HepG2 (cell line): ENCODE measurements at regions not wholly inside any gene's neighbourhood (a gene's known extent, or its start where the extent isn't known, plus 50 kb on each side); places are given as distances from the start of the nearest gene placed in this dataset.

ENCODE experiments used
- ATAC-seq: fragments of 200-7000 bp; cut with Tn5 transposase; 3 replicates; pipeline ENCODE4 v1.9.1; 2020; ENCODE audit warnings: mild to moderate bottlenecking, moderate library complexity
- BruUV-seq: library from RNA; stranded (reverse); fragments of 400-500 nt; replicated peaks from 2 replicates; lab custom pipeline; 2021; lab: Mats Ljungman, UMichigan
- CTCF ChIA-PET: fragments of 300-600 bp; formaldehyde crosslinking; extraction: SDS; loops from one replicate; lab custom pipeline; 2021; ENCODE audit warnings: low total read pairs, inconsistent platforms, low intra/inter-chr PET ratio; lab: Yijun Ruan, JAX
- POLR2A ChIA-PET: fragments of 350-600 bp; sonication (Branson Sonifier 250); formaldehyde crosslinking; loops from one replicate; lab custom pipeline; 2020; ENCODE audit warnings: antibody characterized with exemption, inconsistent platforms; lab: Yijun Ruan, JAX
- DNase-seq: peaks from one replicate; pipeline ENCODE4 v3.0.0-alpha.2; 2015; ENCODE audit warnings: low spot score
- FAIRE-seq: peaks from 3 replicates; lab custom pipeline; 2011; peaks lifted over from hg19 to GRCh38; lab: Jason Lieb, UNC
- H2AFZ ChIP-seq: one replicate; pipeline ENCODE4 v1.6.1; 2011; ENCODE audit warnings: low read length, inconsistent platforms
- H3K27ac ChIP-seq: fragments of 300-600 bp; 3 replicates; pipeline ENCODE4 v1.8.0; 2011; ENCODE audit warnings: mixed run types, mild to moderate bottlenecking, mixed read lengths, low read length, inconsistent platforms; ENCODE audit not compliant: insufficient read depth; ENCODE audit errors: extremely low read length
- H3K27me3 ChIP-seq, 2 experiments: fragments of 200-600 bp in 1 of 2; 2 replicates in 1 of 2; 3 replicates in 1 of 2; pipeline versions ENCODE4 v1.6.0 to v1.8.0; 2011; ENCODE audit warnings: low read length in 2 of 2, mild to moderate bottlenecking in 2 of 2, moderate library complexity in 2 of 2, inconsistent platforms in 1 of 2; ENCODE audit not compliant: insufficient read depth in 2 of 2, control insufficient read depth in 1 of 2
- H3K36me3 ChIP-seq, 2 experiments: fragments of 200-600 bp in 1 of 2; replicated peaks in 1 of 2; 2 replicates in 1 of 2; 3 replicates in 1 of 2; pipeline versions ENCODE4 v1.5.1 to v1.8.0; 2011; ENCODE audit warnings: low read length in 2 of 2, inconsistent platforms in 1 of 2; ENCODE audit not compliant: insufficient read depth in 2 of 2, control insufficient read depth in 1 of 2
- H3K4me1 ChIP-seq: 2 replicates; pipeline ENCODE4 v1.5.1; 2012; ENCODE audit warnings: low read length, inconsistent platforms; ENCODE audit not compliant: insufficient read depth
- H3K4me2 ChIP-seq: 2 replicates; pipeline ENCODE4 v1.6.0; 2011; ENCODE audit warnings: low read depth, low read length, inconsistent platforms
- H3K4me3 ChIP-seq, 3 experiments: fragments of 200-600 bp in 1 of 3; sonication (generic), shearing (Covaris generic) in 1 of 3; replicated peaks in 1 of 3; 2 replicates each; pipeline ENCODE4 v1.5.1; 2011 to 2016; ENCODE audit warnings: low read length in 3 of 3, inconsistent platforms in 2 of 3, low read depth in 2 of 3, mild to moderate bottlenecking in 2 of 3, control low read depth in 1 of 3, mixed read lengths in 1 of 3; ENCODE audit not compliant: insufficient read depth in 1 of 3
- H3K79me2 ChIP-seq: one replicate; pipeline ENCODE4 v1.6.1; 2011; ENCODE audit warnings: low read length, inconsistent platforms; ENCODE audit not compliant: insufficient read depth
- H3K9ac ChIP-seq: 2 replicates; pipeline ENCODE4 v1.6.0; 2011; ENCODE audit warnings: mild to moderate bottlenecking, low read depth, low read length, inconsistent platforms; ENCODE audit not compliant: insufficient read depth
- H3K9me3 ChIP-seq: 2 replicates; pipeline ENCODE4 v1.5.1; 2012; ENCODE audit warnings: mild to moderate bottlenecking, low read length
- H4K20me1 ChIP-seq: 2 replicates; pipeline ENCODE4 v1.6.0; 2011; ENCODE audit warnings: inconsistent platforms, mild to moderate bottlenecking, low read length, moderate library complexity; ENCODE audit not compliant: insufficient read depth
- BORCS8-MEF2B ChIP-seq: sonication (generic); formaldehyde crosslinking; IDR thresholded peaks from 2 replicates; pipeline ENCODE4 v1.8.0; 2022; ENCODE audit warnings: mild to moderate bottlenecking, missing genetic modification reagents
- ETV5 ChIP-seq: IDR thresholded peaks from 2 replicates; pipeline ENCODE4 v1.6.1; 2018; ENCODE audit warnings: missing biosample characterization, missing genetic modification reagents, inconsistent platforms, borderline replicate concordance
- FOXC1 ChIP-seq: sonication (generic); formaldehyde crosslinking; IDR thresholded peaks from 2 replicates; pipeline ENCODE4 v1.8.0; 2022; ENCODE audit warnings: mild to moderate bottlenecking, missing genetic modification reagents, borderline replicate concordance
- HIC2 ChIP-seq: sonication (generic); formaldehyde crosslinking; IDR thresholded peaks from 2 replicates; pipeline ENCODE4 v1.9.0; 2022; ENCODE audit warnings: low read depth, missing genetic modification reagents
- IKZF4 ChIP-seq: sonication (generic); formaldehyde crosslinking; IDR thresholded peaks from 2 replicates; pipeline ENCODE4 v1.5.1; 2020; ENCODE audit warnings: borderline replicate concordance, mild to moderate bottlenecking, low read depth, missing genetic modification reagents; ENCODE audit errors: not compliant biosample characterization
- JDP2 ChIP-seq: sonication (generic); formaldehyde crosslinking; IDR thresholded peaks from 2 replicates; pipeline ENCODE4 v1.8.1; 2022; ENCODE audit warnings: missing genetic modification reagents, borderline replicate concordance
- KDM4B ChIP-seq: sonication (generic); formaldehyde crosslinking; IDR thresholded peaks from 2 replicates; pipeline ENCODE4 v1.4.0; 2020; ENCODE audit warnings: missing genetic modification reagents
- SP1 ChIP-seq, 2 experiments: fragments of 450-650 bp in 1 of 2; sonication (generic) in 1 of 2; formaldehyde crosslinking in 1 of 2; IDR thresholded peaks; 2 replicates each; pipeline versions ENCODE4 v1.4.0 to v1.6.1; 2016 to 2020; ENCODE audit warnings: missing genetic modification reagents in 1 of 2
- SRSF1 ChIP-seq: fragments of 200-400 bp; formaldehyde crosslinking; optimal IDR thresholded peaks from 2 replicates; pipeline ENCODE3; 2017; ENCODE audit warnings: mild to moderate bottlenecking, low read depth, low read length, moderate library complexity
- SRSF4 ChIP-seq: fragments of 200-400 bp; formaldehyde crosslinking; IDR thresholded peaks from one replicate; pipeline ENCODE4 v1.6.1; 2018; ENCODE audit warnings: mild to moderate bottlenecking, low read depth, low read length, moderate library complexity; ENCODE audit not compliant: poor library complexity, severe bottlenecking
- ZC3H4 ChIP-seq: sonication (generic); formaldehyde crosslinking; IDR thresholded peaks from 2 replicates; pipeline ENCODE4 v1.4.0; 2020; ENCODE audit warnings: missing genetic modification reagents, borderline replicate concordance
- ZMAT5 ChIP-seq: sonication (generic); formaldehyde crosslinking; IDR thresholded peaks from 2 replicates; pipeline ENCODE4 v1.5.0; 2020; ENCODE audit warnings: mild to moderate bottlenecking, low read depth, missing genetic modification reagents, borderline replicate concordance
- WGBS: methylation state at CpG from one replicate; pipeline ENCODE4 v1.1.6; 2017; ENCODE audit warnings: low lambda C conversion rate; 5-methylcytosine and 5-hydroxymethylcytosine counted together
- in situ Hi-C: cut with HindIII; loops from 2 replicates; pipeline ENCODE4 v1.10.0; 2017; ENCODE audit warnings: low pct_unique_long_range_greater_than_20kb; ENCODE audit not compliant: extremely low pct_ligation_motif_present
- intact Hi-C: fragments of 100-400 bp; cut with micrococcal nuclease; formaldehyde crosslinking; loops from one replicate; pipeline ENCODE4 v1.10.0; 2022; ENCODE audit not compliant: unreplicated experiment
- TF ChIP-seq, protein P1 (sequence below): sonication (generic); formaldehyde crosslinking; IDR thresholded peaks from 2 replicates; pipeline ENCODE4 v1.5.1; 2020; ENCODE audit warnings: mild to moderate bottlenecking, missing genetic modification reagents, moderate library complexity
- TF ChIP-seq, protein P2 (sequence below): IDR thresholded peaks from 2 replicates; pipeline ENCODE4 v1.6.1; 2016; ENCODE audit warnings: low read depth
- TF ChIP-seq, protein P3 (sequence below): sonication (generic); formaldehyde crosslinking; IDR thresholded peaks from 2 replicates; pipeline ENCODE4 v1.5.0; 2020; ENCODE audit warnings: missing genetic modification reagents

- POLR2A ChIA-PET: no interaction called here
- no peak overlapping the region for H3K9ac ChIP-seq
- H4K20me1 ChIP-seq: no peaks in the 10 kb centered on the region
- no peaks in the 10 kb centered on the region for H3K36me3 ChIP-seq
- peaks cover 44% of the 10 kb centered on the region for H3K4me1 ChIP-seq
- TF ChIP-seq ETV5 (CRISPR knock-in tag): no peak
- TF ChIP-seq, protein P1, sequence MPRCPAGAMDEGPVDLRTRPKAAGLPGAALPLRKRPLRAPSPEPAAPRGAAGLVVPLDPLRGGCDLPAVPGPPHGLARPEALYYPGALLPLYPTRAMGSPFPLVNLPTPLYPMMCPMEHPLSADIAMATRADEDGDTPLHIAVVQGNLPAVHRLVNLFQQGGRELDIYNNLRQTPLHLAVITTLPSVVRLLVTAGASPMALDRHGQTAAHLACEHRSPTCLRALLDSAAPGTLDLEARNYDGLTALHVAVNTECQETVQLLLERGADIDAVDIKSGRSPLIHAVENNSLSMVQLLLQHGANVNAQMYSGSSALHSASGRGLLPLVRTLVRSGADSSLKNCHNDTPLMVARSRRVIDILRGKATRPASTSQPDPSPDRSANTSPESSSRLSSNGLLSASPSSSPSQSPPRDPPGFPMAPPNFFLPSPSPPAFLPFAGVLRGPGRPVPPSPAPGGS (CRISPR knock-in tag): no peak
- TF ChIP-seq ZC3H4: no peak
- no peak for TF ChIP-seq IKZF4 (CRISPR knock-in tag)
- TF ChIP-seq KDM4B (CRISPR knock-in tag): no peak
- no peak for TF ChIP-seq SRSF1
- no peak for TF ChIP-seq JDP2
- TF ChIP-seq HIC2 (CRISPR knock-in tag): no peak
- TF ChIP-seq, protein P2, sequence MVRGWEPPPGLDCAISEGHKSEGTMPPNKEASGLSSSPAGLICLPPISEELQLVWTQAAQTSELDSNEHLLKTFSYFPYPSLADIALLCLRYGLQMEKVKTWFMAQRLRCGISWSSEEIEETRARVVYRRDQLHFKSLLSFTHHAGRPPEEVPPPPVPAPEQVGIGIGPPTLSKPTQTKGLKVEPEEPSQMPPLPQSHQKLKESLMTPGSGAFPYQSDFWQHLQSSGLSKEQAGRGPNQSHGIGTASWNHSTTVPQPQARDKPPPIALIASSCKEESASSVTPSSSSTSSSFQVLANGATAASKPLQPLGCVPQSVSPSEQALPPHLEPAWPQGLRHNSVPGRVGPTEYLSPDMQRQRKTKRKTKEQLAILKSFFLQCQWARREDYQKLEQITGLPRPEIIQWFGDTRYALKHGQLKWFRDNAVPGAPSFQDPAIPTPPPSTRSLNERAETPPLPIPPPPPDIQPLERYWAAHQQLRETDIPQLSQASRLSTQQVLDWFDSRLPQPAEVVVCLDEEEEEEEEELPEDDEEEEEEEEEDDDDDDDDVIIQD (CRISPR knock-in tag): no peak
- no peak for TF ChIP-seq FOXC1 (CRISPR knock-in tag)
- no peak for TF ChIP-seq BORCS8-MEF2B (CRISPR knock-in tag)
- TF ChIP-seq SRSF4: no peak
- TF ChIP-seq SP1 (IDR thresholded peaks at IDR 0.05): no peak
- no peak for TF ChIP-seq SP1 (CRISPR knock-in tag; IDR thresholded peaks at IDR 0.05)
- TF ChIP-seq, protein P3, sequence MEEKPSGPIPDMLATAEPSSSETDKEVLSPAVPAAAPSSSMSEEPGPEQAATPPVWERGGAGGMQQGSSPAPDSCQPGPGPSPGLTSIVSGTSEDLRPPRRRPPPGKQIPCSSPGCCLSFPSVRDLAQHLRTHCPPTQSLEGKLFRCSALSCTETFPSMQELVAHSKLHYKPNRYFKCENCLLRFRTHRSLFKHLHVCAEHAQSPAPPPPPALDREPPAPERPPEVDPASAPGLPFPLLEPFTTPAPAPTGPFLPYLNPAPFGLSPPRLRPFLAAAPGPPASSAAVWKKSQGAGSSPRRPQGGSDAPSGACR (CRISPR knock-in tag): no peak
- no peak for TF ChIP-seq ZMAT5
- BruUV-seq: no TSS peak
- DNase-seq (no peak), ATAC-seq (no peak), FAIRE-seq (no peak)
- H3K27me3 ChIP-seq: peaks cover 0 to 4% of the 10 kb centered on the region in 2 experiments; a peak in 2 of 5 replicates
- intact Hi-C loops: no loop called here
- no peaks in the 10 kb centered on the region for H3K79me2 ChIP-seq
- no peak overlapping the region for H3K4me3 ChIP-seq
- no peaks in the 10 kb centered on the region for H3K9me3 ChIP-seq
- no peak overlapping the region for H3K27ac ChIP-seq
- CTCF ChIA-PET: interaction anchor here (2.2 kb wide), 1 partner anchor 78 kb away, joined by 13 read pairs; no protein-coding TSS in a partner anchor
- H3K4me2 ChIP-seq: no peak overlapping the region
- 79% methylated on average over 3 of the region's 3 CpGs for WGBS
- no peak overlapping the region for H2AFZ ChIP-seq
- in situ Hi-C loops: no loop called here
Measured at GRCh38 chr15:66620341-66620740, 54.5 kb upstream of the LCTL start.
